CD4-positive, CD25-positive, alpha-beta regulatory T cell (primary cell): ENCODE measurements at regions not wholly inside any gene's neighbourhood (a gene's known extent, or its start where the extent isn't known, plus 50 kb on each side); places are given as distances from the start of the nearest gene placed in this dataset.

Experiments
- ATAC-seq, 2 donors: fragments of 150-1000 bp; cut with Tn5 transposase; one replicate each; pipeline ENCODE4 v1.10.0; 2021; ENCODE audit warnings: low read depth in 2 of 2, moderate number of reproducible peaks in 2 of 2, moderate library complexity in 1 of 2
- DNase-seq, 3 donors: peaks; one replicate each; pipeline versions ENCODE4 v3.0.0 to v3.0.0-alpha.2; 2012 to 2022; ENCODE audit warnings: mixed read lengths in 1 of 3
- H3K27ac ChIP-seq: one replicate; pipeline ENCODE4 v1.7.0; 2013; ENCODE audit warnings: mild to moderate bottlenecking, low read length; ENCODE audit not compliant: insufficient read depth, poor library complexity, severe bottlenecking
- H3K27me3 ChIP-seq: one replicate; pipeline ENCODE4 v1.7.0; 2013; ENCODE audit warnings: low read length; ENCODE audit not compliant: control insufficient read depth, insufficient read depth
- H3K36me3 ChIP-seq: one replicate; pipeline ENCODE4 v1.7.0; 2013; ENCODE audit warnings: mild to moderate bottlenecking, low read length, moderate library complexity; ENCODE audit not compliant: control insufficient read depth, insufficient read depth
- H3K4me1 ChIP-seq: 2 replicates; pipeline ENCODE4 v1.7.0; 2013; ENCODE audit warnings: mild to moderate bottlenecking, low read length; ENCODE audit not compliant: insufficient read depth, control insufficient read depth, poor library complexity, severe bottlenecking
- H3K4me3 ChIP-seq: one replicate; pipeline ENCODE4 v1.7.0; 2013; ENCODE audit warnings: low read depth, mild to moderate bottlenecking, low read length, moderate library complexity
- H3K9me3 ChIP-seq, 2 experiments: 1 replicate in 1 of 2; 2 replicates in 1 of 2; pipeline ENCODE4 v1.7.0; 2013; ENCODE audit warnings: low read length in 2 of 2, mild to moderate bottlenecking in 1 of 2, moderate library complexity in 1 of 2; ENCODE audit not compliant: control insufficient read depth in 2 of 2
- H3K27ac Mint-ChIP-seq, 3 donors: one replicate each; pipeline ENCODE4 v1.8.0; 2020 to 2022; ENCODE audit warnings: mild to moderate bottlenecking in 3 of 3, mixed read lengths in 3 of 3, moderate library complexity in 2 of 3
- H3K27me3 Mint-ChIP-seq: one replicate; pipeline ENCODE4 v1.8.0; 2022; ENCODE audit warnings: mild to moderate bottlenecking, mixed read lengths
- H3K36me3 Mint-ChIP-seq: one replicate; pipeline ENCODE4 v1.8.0; 2020; ENCODE audit warnings: mixed read lengths
- H3K4me1 Mint-ChIP-seq, 4 donors: one replicate each; pipeline ENCODE4 v1.8.0; 2020 to 2022; ENCODE audit warnings: mixed read lengths in 4 of 4, mild to moderate bottlenecking in 1 of 4
- H3K4me3 Mint-ChIP-seq, 4 donors: one replicate each; pipeline ENCODE4 v1.8.0; 2020 to 2022; ENCODE audit warnings: mild to moderate bottlenecking in 4 of 4, mixed read lengths in 4 of 4, moderate library complexity in 3 of 4
- H3K9me3 Mint-ChIP-seq, 7 donors: one replicate each; pipeline ENCODE4 v1.8.0; 2020 to 2022; ENCODE audit warnings: mixed read lengths in 7 of 7, mild to moderate bottlenecking in 3 of 7, moderate library complexity in 2 of 7

DNA sequence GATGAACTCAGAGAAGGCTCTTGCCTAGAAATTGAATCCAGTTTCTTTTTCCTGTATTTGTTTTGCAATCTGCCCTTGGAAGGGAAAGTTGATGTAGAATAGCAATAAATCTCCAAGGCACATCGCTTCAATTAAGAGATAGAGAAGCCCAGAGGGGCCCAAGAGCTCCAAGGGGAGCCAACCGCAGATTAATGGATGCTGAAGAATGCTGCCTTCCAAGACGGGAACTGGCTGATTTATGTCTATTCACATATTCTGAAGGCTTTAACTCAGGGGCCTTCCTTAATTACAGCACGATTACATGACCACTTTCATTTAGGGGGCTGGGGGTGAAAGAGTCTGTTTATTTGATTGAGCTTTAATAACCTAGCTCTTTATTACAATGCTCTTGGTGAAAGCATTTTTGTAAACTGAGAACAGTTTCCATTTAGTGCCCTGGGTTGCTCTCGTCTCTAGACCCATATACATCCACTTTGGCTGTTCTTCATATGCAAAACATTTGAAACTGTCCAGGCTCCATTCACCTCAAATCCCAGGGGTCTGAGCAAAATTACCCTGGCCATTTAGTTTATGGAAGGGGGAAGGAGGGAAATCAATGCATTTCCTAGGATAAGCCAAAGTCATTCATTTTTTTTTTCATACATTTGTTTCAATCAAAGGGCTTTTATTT is 87.4 kb upstream of the CLDN14 start:
- H3K4me1 Mint-ChIP-seq: no peaks in the 10 kb centered on the region
- no peak overlapping the region for H3K27ac ChIP-seq
- DNase-seq (no peak), ATAC-seq (no peak)
- no peaks in the 10 kb centered on the region for H3K36me3 Mint-ChIP-seq
- H3K27me3 ChIP-seq: peaks cover 10% of the 10 kb centered on the region
- no peak overlapping the region for H3K4me3 ChIP-seq
- no peaks in the 10 kb centered on the region for H3K4me1 ChIP-seq
- H3K27me3 Mint-ChIP-seq: peaks cover 12% of the 10 kb centered on the region
- no peaks in the 10 kb centered on the region for H3K36me3 ChIP-seq
- no peak overlapping the region for H3K4me3 Mint-ChIP-seq
- no peak overlapping the region for H3K27ac Mint-ChIP-seq
- no peaks in the 10 kb centered on the region for H3K9me3 Mint-ChIP-seq
- H3K9me3 ChIP-seq: no peaks in the 10 kb centered on the region

DNA sequence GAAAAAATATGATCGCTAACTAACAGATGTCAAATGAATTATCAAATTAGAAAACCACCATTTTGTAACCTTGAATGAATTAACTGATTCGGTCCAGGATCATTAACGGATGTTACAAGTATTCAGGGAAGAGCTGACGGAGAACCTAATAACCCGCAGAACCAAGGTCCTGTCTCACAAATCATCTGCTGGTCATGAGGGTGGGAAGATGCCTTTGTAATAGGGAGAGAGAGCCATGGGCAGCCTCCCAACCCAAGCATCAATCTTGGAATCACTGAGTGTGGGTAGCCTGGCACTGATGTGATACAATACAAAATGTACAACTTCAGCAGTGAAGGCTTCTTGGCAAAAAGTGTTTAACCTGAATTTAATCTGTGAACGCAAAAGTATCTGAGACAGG is 89.6 kb upstream of the CLDN14 start:
- Mint-ChIP-seq H3K9me3 (no peaks in the 10 kb centered on the region), H3K4me3 (no peak overlapping the region), H3K27me3 (peaks cover 8% of the 10 kb centered on the region), H3K27ac (no peak overlapping the region), H3K36me3 (no peaks in the 10 kb centered on the region), H3K4me1 (no peaks in the 10 kb centered on the region)
- Histone ChIP-seq H3K27me3 (peaks cover 8% of the 10 kb centered on the region), H3K9me3 (no peaks in the 10 kb centered on the region), H3K27ac (no peak overlapping the region), H3K36me3 (no peaks in the 10 kb centered on the region), H3K4me3 (no peak overlapping the region), H3K4me1 (no peaks in the 10 kb centered on the region)
- ATAC-seq (no peak), DNase-seq (no peak)

DNA sequence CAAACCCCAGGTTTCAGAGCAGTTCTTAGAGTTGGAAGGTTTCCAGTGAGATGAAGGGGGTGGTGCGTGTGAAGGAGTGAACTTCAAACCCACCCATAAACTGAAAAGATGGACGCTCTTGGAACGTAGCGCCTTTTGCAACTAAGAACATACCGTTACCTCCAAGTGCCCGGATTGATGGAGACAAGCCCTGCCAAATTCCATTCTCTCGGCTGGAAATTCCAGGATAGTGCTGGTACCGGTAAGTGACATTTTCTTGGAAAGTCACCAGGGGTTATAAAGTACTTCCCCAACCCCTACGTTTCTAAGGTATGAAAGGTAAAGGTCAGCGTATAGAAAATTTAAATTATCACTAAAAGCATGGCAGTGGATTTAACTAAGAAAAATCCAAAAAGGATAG is 91.6 kb upstream of the CLDN14 start:
- ATAC-seq (no peak), DNase-seq (no peak)
- Histone ChIP-seq H3K27ac (no peak overlapping the region), H3K9me3 (no peaks in the 10 kb centered on the region), H3K4me1 (no peaks in the 10 kb centered on the region), H3K27me3 (peaks cover 4% of the 10 kb centered on the region), H3K4me3 (no peak overlapping the region), H3K36me3 (no peaks in the 10 kb centered on the region)
- Mint-ChIP-seq H3K9me3 (no peaks in the 10 kb centered on the region), H3K4me1 (no peaks in the 10 kb centered on the region), H3K27me3 (peaks cover 7% of the 10 kb centered on the region), H3K27ac (no peak overlapping the region), H3K36me3 (no peaks in the 10 kb centered on the region), H3K4me3 (no peak overlapping the region)

DNA sequence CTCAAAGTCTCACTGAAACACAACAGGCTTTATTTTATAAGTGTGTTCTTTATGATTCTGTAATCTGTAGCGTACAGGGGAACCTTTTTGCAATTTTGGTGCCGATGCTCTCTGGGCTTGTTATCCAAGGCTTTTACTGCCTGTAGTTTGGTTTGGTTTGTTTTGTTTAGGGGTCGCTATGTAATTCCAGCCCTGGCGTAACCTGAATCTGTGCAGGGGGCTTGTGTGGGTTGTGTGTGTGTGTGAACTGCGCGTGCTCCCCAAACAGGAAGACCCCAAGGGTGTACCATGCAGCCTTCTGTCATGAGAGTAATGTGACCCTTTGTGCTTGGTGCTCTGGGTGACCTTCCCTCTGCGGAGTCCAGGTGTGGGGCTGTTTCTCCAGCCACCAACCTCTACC is 92.1 kb upstream of the CLDN14 start:
- Mint-ChIP-seq H3K27ac (no peak overlapping the region), H3K9me3 (no peaks in the 10 kb centered on the region), H3K4me3 (no peak overlapping the region), H3K4me1 (no peaks in the 10 kb centered on the region), H3K27me3 (peaks cover 6% of the 10 kb centered on the region), H3K36me3 (no peaks in the 10 kb centered on the region)
- H3K4me3 ChIP-seq: no peak overlapping the region
- no peak for ATAC-seq
- H3K9me3 ChIP-seq: no peaks in the 10 kb centered on the region
- H3K27me3 ChIP-seq: peaks cover 4% of the 10 kb centered on the region
- H3K36me3 ChIP-seq: no peaks in the 10 kb centered on the region
- DNase-seq: no peak
- no peaks in the 10 kb centered on the region for H3K4me1 ChIP-seq
- H3K27ac ChIP-seq: no peak overlapping the region

DNA sequence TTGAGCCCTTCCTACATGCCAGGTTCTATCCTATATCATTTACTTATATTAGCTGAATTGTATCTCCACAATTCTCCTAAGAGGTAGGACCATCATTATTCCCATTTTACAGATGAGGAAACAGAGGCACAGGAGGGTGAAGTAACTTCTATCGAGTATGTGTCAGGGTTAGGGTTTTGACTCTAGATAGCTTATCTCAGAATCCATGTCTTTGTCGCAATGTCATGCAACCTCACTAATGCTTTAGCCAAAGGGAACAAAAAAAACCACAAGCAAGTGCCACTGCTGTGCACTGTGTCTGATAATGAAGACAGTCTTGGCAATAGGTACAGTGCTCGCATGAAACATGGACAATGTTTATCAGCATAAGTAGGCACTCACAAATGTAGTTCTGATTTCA is 95.4 kb upstream of the CLDN14 start:
- no peaks in the 10 kb centered on the region for H3K36me3 ChIP-seq
- no peaks in the 10 kb centered on the region for H3K27me3 ChIP-seq
- Mint-ChIP-seq H3K4me3 (no peak overlapping the region), H3K27ac (no peak overlapping the region), H3K4me1 (no peaks in the 10 kb centered on the region), H3K9me3 (peaks cover 0 to 3% (median 0%) of the 10 kb centered on the region in 7 donors), H3K36me3 (no peaks in the 10 kb centered on the region), H3K27me3 (peaks cover 13% of the 10 kb centered on the region)
- no peak overlapping the region for H3K27ac ChIP-seq
- no peaks in the 10 kb centered on the region for H3K4me1 ChIP-seq
- no peak overlapping the region for H3K4me3 ChIP-seq
- DNase-seq (no peak), ATAC-seq (no peak)
- no peaks in the 10 kb centered on the region for H3K9me3 ChIP-seq

DNA sequence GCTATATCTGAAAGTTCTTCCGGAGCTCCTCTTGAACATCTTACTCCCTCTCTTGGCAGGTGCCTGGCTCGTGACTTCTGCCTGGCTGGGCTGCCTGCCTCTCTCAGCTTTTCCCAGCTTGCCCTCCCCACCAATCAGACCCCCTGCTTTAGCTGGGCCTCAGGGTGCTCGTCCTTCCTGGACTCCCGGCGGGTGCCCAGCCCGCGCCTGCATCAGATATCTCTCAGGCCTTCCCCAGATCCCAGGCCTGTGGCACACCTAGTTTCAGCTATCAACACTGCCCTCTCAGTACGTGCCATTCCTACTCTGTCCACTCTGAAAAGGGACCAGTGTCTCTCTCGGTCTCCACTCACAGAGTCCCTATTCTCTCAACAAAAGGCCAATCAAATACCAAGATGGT is 96.5 kb upstream of the CLDN14 start:
- H3K27ac ChIP-seq: no peak overlapping the region
- H3K27me3 Mint-ChIP-seq: peaks cover 13% of the 10 kb centered on the region
- H3K4me3 ChIP-seq: no peak overlapping the region
- no peak overlapping the region for H3K27ac Mint-ChIP-seq
- no peaks in the 10 kb centered on the region for H3K36me3 Mint-ChIP-seq
- H3K4me3 Mint-ChIP-seq: no peak overlapping the region
- no peaks in the 10 kb centered on the region for H3K9me3 ChIP-seq
- H3K36me3 ChIP-seq: no peaks in the 10 kb centered on the region
- H3K9me3 Mint-ChIP-seq: peaks cover 0 to 3% (median 0%) of the 10 kb centered on the region in 7 donors
- no peak for DNase-seq
- H3K27me3 ChIP-seq: no peaks in the 10 kb centered on the region
- no peaks in the 10 kb centered on the region for H3K4me1 ChIP-seq
- H3K4me1 Mint-ChIP-seq: no peaks in the 10 kb centered on the region
- ATAC-seq: no peak

DNA sequence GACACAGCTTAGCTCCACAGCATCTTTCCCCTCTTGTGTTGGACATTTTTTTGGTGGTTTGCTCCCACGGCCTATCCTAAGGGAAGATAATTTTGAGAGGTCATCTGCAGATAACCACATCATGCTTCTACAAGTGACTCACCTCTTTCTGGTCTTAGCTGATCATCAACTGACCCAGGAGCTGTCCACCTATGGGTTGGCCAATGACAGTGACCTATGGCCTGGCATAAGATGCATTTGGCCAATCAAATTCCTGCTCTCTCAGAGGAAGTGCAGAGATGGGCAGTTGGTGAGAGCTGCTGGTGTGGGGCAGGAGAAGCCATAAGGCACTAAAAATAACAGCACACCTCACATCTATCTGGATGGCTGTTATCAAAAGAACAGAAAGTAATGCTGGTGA is 100.0 kb upstream of the CLDN14 start:
- ATAC-seq (no peak), DNase-seq (no peak)
- H3K4me3 Mint-ChIP-seq: no peak overlapping the region
- H3K36me3 Mint-ChIP-seq: no peaks in the 10 kb centered on the region
- peaks cover 0 to 3% (median 0%) of the 10 kb centered on the region in 7 donors for H3K9me3 Mint-ChIP-seq
- H3K27me3 ChIP-seq: no peaks in the 10 kb centered on the region
- no peak overlapping the region for H3K27ac Mint-ChIP-seq
- H3K4me3 ChIP-seq: no peak overlapping the region
- H3K36me3 ChIP-seq: no peaks in the 10 kb centered on the region
- H3K27me3 Mint-ChIP-seq: peaks cover 12% of the 10 kb centered on the region
- H3K9me3 ChIP-seq: no peaks in the 10 kb centered on the region
- H3K27ac ChIP-seq: no peak overlapping the region
- no peaks in the 10 kb centered on the region for H3K4me1 Mint-ChIP-seq
- H3K4me1 ChIP-seq: no peaks in the 10 kb centered on the region

DNA sequence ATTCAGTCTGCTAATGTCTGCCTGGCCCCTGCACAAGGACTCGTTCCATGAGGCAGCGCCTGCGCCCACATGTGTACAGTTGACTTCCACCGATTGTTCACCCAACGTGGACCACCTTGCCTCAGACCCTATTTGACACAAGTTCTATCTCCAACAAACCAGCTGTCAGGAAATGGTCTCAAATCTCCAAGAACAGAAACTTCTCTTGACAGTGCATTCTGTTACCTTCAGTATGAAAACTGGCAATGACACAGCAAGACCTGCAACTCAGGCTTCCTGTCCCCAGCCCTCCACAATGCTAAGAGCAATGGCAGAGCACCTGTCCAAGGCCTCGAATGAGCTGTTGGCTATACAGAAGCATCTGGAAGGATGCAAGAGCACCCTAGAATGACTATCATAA is 102.3 kb upstream of the CLDN14 start:
- H3K4me3 ChIP-seq: no peak overlapping the region
- DNase-seq (no peak), ATAC-seq (no peak)
- no peak overlapping the region for H3K4me3 Mint-ChIP-seq
- peaks cover 0 to 2% (median 0%) of the 10 kb centered on the region in 7 donors for H3K9me3 Mint-ChIP-seq
- no peak overlapping the region for H3K27ac ChIP-seq
- no peaks in the 10 kb centered on the region for H3K27me3 ChIP-seq
- H3K27me3 Mint-ChIP-seq: peaks cover 5% of the 10 kb centered on the region
- H3K9me3 ChIP-seq: no peaks in the 10 kb centered on the region
- H3K36me3 ChIP-seq: no peaks in the 10 kb centered on the region
- no peak overlapping the region for H3K27ac Mint-ChIP-seq
- no peaks in the 10 kb centered on the region for H3K36me3 Mint-ChIP-seq
- H3K4me1 ChIP-seq: no peaks in the 10 kb centered on the region
- H3K4me1 Mint-ChIP-seq: no peaks in the 10 kb centered on the region
